Stimulated activated naive CD8-positive, alpha-beta T cell treated with anti-CD3 and anti-CD28 coated beads, Interleukin-15, amount 100 ng/mL, for 72 hours (primary cell): ENCODE measurements at regions not wholly inside any gene's neighbourhood (a gene's known extent, or its start where the extent isn't known, plus 50 kb on each side); places are given as distances from the start of the nearest gene placed in this dataset.
A peak's percentile ranks its signal among the peaks of the same experiment; 100 is the strongest.
"Not testable (repeated sequence)": the region's sequence is repeated elsewhere in the genome, so short reads cannot be mapped to it uniquely, and the experiment has no call there.

ENCODE experiments used
- ATAC-seq: fragments of 150-1000 bp; cut with Tn5 transposase; 2 replicates; pipeline ENCODE4 v1.10.0; 2021; ENCODE audit warnings: mild to moderate bottlenecking, moderate library complexity
- DNase-seq, 2 donors: peaks; one replicate each; pipeline ENCODE4 v3.0.0; 2021 to 2022
- H3K27ac Mint-ChIP-seq, 2 donors: one replicate each; pipeline ENCODE4 v1.8.0; 2022; ENCODE audit warnings: mild to moderate bottlenecking in 2 of 2, mixed read lengths in 2 of 2, moderate library complexity in 2 of 2
- H3K27me3 Mint-ChIP-seq: one replicate; pipeline ENCODE4 v1.8.0; 2022; ENCODE audit warnings: mixed read lengths
- H3K4me1 Mint-ChIP-seq: one replicate; pipeline ENCODE4 v1.8.0; 2022; ENCODE audit warnings: mild to moderate bottlenecking, mixed read lengths
- H3K4me3 Mint-ChIP-seq, 2 donors: one replicate each; pipeline ENCODE4 v1.8.0; 2022; ENCODE audit warnings: mild to moderate bottlenecking in 2 of 2, mixed read lengths in 2 of 2, moderate library complexity in 1 of 2
- H3K9me3 Mint-ChIP-seq, 2 donors: one replicate each; pipeline ENCODE4 v1.8.0; 2022; ENCODE audit warnings: mixed read lengths in 2 of 2

GRCh38 chr9:97767891-97768290 lies 70.8 kb upstream of the XPA start:
- Mint-ChIP-seq H3K4me1 (no peaks in the 10 kb centered on the region), H3K27me3 (peaks cover 27% of the 10 kb centered on the region), H3K4me3 (no peak overlapping the region), H3K9me3 (no peaks in the 10 kb centered on the region), H3K27ac (no peak overlapping the region)
- ATAC-seq: no peak
- DNase-seq: no peak

DNA sequence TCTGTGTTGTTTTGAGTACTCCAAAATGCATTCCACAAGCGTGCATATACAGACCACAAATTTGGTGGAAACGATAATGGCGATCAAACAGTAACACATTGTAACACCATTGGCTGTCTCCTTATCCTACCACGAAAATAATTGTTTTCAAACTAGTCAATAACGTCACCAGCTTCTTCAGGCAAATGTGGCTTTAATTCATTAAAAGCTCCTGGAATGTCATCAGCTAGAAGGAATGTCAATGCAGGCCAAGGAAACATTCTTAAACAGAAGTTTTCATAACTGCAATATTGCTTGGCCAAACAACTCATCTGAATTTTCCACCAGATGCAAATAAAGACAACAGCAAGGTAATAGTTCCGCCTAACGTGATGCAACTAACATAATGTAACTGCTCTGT lies 71.6 kb upstream of the XPA start:
- DNase-seq (no peak), ATAC-seq (no peak)
- peaks cover 27% of the 10 kb centered on the region for H3K27me3 Mint-ChIP-seq
- H3K9me3 Mint-ChIP-seq: no peaks in the 10 kb centered on the region
- no peak overlapping the region for H3K4me3 Mint-ChIP-seq
- H3K27ac Mint-ChIP-seq: no peak overlapping the region
- no peaks in the 10 kb centered on the region for H3K4me1 Mint-ChIP-seq

- Mint-ChIP-seq H3K4me1 (no peaks in the 10 kb centered on the region), H3K9me3 (no peaks in the 10 kb centered on the region), H3K4me3 (no peak overlapping the region), H3K27ac (no peak overlapping the region), H3K27me3 (peaks cover 31% of the 10 kb centered on the region)
- DNase-seq (no peak), ATAC-seq (no peak)
These were observed 72.1 kb upstream of the XPA start for GRCh38 chr9:97769208-97769607.

GRCh38 chr9:97770808-97771372 lies 73.8 kb upstream of the XPA start:
- H3K27me3 Mint-ChIP-seq: peaks cover 43% of the 10 kb centered on the region
- no peak overlapping the region for H3K27ac Mint-ChIP-seq
- H3K4me1 Mint-ChIP-seq: no peaks in the 10 kb centered on the region
- no peak for ATAC-seq
- H3K9me3 Mint-ChIP-seq: no peaks in the 10 kb centered on the region
- DNase-seq: no peak
- no peak overlapping the region for H3K4me3 Mint-ChIP-seq

GRCh38 chr9:97771641-97772040 lies 74.5 kb upstream of the XPA start:
- Mint-ChIP-seq H3K27me3 (peaks cover 43% of the 10 kb centered on the region), H3K9me3 (no peaks in the 10 kb centered on the region), H3K4me3 (no peak overlapping the region), H3K4me1 (no peaks in the 10 kb centered on the region), H3K27ac (no peak overlapping the region)
- ATAC-seq (no peak), DNase-seq (no peak)

- Mint-ChIP-seq H3K9me3 (no peaks in the 10 kb centered on the region), H3K27ac (no peak overlapping the region), H3K4me3 (no peak overlapping the region), H3K4me1 (no peaks in the 10 kb centered on the region), H3K27me3 (peaks cover 43% of the 10 kb centered on the region)
- DNase-seq (no peak), ATAC-seq (no peak)
These were observed 75.0 kb upstream of the XPA start for GRCh38 chr9:97772145-97772544.

DNA sequence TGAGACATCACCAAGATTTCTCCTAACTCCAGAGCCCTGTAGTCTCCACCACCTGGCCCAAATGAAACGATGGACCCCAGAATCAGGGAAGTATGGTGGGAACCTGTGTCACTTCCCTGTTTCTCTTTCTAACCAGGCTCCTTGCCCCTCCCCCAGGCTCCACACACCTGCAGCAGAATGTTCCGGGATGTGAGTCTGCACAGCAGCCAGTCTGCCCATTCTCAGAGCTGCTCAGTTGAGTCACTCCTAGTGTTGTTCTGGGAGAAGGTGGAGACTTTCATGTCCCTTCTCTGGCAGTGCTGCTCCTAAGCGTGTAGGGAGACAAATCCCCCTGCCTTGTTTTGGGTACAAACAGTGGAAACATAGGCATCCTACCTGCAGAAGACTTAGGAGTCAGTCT lies 76.0 kb upstream of the XPA start:
- Mint-ChIP-seq H3K27ac (no peak overlapping the region), H3K27me3 (peaks cover 43% of the 10 kb centered on the region), H3K9me3 (no peaks in the 10 kb centered on the region), H3K4me3 (no peak overlapping the region), H3K4me1 (no peaks in the 10 kb centered on the region)
- ATAC-seq: no peak
- no peak for DNase-seq

DNA sequence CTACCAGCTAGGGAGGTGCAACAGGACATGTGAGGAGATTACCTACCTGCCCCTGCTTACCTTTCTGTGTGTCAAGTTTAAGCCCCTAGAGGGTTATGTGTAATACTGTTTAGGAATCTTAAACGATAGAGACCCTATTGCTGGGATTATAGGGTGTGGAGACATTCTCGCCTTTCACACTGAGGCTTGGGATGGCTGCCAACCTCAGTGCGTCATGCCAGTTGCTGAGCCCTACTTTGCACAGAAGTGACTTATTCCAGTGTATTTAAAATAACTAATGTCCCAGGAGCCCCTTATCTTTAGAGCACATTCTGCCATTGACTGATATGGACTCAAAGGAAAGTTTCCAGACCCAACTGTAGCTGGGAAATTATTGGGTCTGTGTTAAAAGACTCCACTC lies 76.6 kb upstream of the XPA start:
- no peak overlapping the region for H3K4me3 Mint-ChIP-seq
- H3K27me3 Mint-ChIP-seq: peaks cover 43% of the 10 kb centered on the region
- DNase-seq (no peak), ATAC-seq (no peak)
- no peak overlapping the region for H3K27ac Mint-ChIP-seq
- peaks cover 0 to 5% of the 10 kb centered on the region in 2 donors for H3K9me3 Mint-ChIP-seq
- no peaks in the 10 kb centered on the region for H3K4me1 Mint-ChIP-seq

GRCh38 chr9:97774673-97775072 lies 77.5 kb upstream of the XPA start:
- peaks cover 40% of the 10 kb centered on the region for H3K27me3 Mint-ChIP-seq
- ATAC-seq (no peak), DNase-seq (no peak)
- no peaks in the 10 kb centered on the region for H3K4me1 Mint-ChIP-seq
- H3K4me3 Mint-ChIP-seq: no peak overlapping the region
- H3K27ac Mint-ChIP-seq: no peak overlapping the region
- peaks cover 0 to 13% of the 10 kb centered on the region in 2 donors for H3K9me3 Mint-ChIP-seq

DNA sequence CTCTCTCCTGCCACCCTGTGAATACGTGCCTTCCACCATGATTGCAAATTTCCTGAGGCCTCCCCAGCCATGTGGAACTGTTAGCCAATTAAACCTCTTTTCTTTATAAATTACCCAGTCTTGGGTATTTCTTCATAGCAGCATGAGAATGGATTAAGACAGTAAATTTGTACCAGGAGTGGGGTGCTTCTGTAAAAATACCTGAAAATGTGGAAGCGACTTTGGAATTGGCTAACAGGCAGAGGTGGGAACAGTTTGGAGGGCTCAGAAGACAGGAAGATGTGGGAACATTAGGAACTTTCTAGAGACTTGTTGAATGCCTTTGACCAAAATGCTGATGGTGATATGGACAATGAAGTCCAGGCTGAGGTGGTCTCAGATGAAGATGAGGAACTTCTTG lies 74.3 kb upstream of the FOXE1 start:
- not testable (repeated sequence) for H3K4me3 Mint-ChIP-seq, H3K27ac Mint-ChIP-seq, H3K4me1 Mint-ChIP-seq, DNase-seq, ATAC-seq
- Mint-ChIP-seq H3K27me3 (peaks cover 42% of the 10 kb centered on the region), H3K9me3 (peaks cover 0 to 18% of the 10 kb centered on the region in 2 donors)

DNA sequence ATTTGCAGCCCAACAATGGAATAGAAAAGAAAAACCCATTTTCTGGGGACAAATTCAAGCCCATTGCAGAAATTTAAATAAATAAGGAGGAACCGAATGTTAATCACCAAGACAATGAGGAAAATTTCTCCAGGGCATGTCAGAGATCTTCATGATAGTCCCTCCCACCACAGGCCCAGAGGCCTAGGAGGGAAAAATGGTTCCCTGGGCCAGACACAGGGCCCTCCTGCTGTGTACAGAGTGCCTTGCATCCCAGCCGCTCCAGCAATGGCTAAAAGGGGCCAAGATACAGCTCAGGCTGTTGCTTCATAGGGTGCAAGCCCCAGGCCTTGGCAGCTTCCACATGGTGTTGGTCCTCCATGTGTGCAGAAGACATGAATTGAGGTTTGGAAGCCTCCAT lies 73.4 kb upstream of the FOXE1 start:
- H3K4me3 Mint-ChIP-seq: no peak overlapping the region
- H3K27ac Mint-ChIP-seq: no peak overlapping the region
- no peaks in the 10 kb centered on the region for H3K4me1 Mint-ChIP-seq
- ATAC-seq (no peak), DNase-seq (no peak)
- H3K9me3 Mint-ChIP-seq: peaks cover 0 to 18% of the 10 kb centered on the region in 2 donors
- H3K27me3 Mint-ChIP-seq: peaks cover 38% of the 10 kb centered on the region

DNA sequence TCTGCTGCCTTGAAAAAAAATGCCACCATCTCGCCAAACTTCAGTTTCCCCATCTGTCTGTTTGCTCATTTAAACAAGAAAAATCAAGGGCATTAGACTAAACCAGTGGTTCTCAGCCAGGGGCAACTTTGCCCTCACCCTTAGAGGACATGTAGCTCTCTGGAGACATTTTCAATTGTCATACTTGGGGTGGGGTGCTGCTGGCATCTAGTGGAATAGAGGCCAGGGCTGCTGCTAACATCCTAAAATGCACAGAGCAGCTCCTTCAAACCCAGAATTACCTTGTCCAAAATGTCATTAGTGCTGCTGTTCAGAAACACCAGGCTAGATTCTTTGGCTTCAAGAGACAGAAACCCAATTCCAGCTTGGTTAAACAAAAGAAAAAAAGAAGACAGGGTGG lies 71.1 kb upstream of the FOXE1 start:
- Mint-ChIP-seq H3K9me3 (peaks cover 0 to 18% of the 10 kb centered on the region in 2 donors), H3K27me3 (peaks cover 30% of the 10 kb centered on the region)
- DNase-seq: no peak

GRCh38 chr9:97786341-97786740 lies 66.7 kb upstream of the FOXE1 start:
- Mint-ChIP-seq H3K27ac (no peak overlapping the region), H3K27me3 (peaks cover 27% of the 10 kb centered on the region), H3K4me3 (no peak overlapping the region), H3K9me3 (no peaks in the 10 kb centered on the region), H3K4me1 (peaks cover 5% of the 10 kb centered on the region)
- ATAC-seq (no peak), DNase-seq (no peak)

More for the DNA sequence above, 71.1 kb upstream of the FOXE1 start:
- Mint-ChIP-seq H3K4me1 (no peaks in the 10 kb centered on the region), H3K27ac (peak overlapping the region in 1 of 2 donors; percentile 27), H3K4me3 (no peak overlapping the region)
- ATAC-seq: no peak

DNA sequence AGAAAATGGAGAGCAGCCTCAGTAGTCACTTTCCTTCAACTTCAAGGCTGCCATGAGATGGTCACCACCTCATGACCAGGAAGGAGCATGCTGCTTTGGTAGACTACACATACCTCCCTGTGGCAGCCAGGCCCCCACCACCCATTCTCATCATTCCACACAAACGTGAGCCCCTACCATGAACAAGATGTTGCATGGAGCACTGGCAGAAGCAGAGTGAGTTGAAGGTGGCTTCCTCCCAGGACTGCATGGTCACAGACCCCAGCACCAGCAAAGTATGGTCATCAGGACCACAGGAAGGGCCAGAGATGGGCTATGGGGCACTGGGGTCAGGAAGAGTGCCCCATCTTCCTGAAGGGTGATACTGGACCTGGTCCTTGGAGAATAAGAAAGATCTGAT lies 65.5 kb upstream of the FOXE1 start:
- DNase-seq (no peak), ATAC-seq (no peak)
- no peaks in the 10 kb centered on the region for H3K9me3 Mint-ChIP-seq
- peaks cover 18% of the 10 kb centered on the region for H3K27me3 Mint-ChIP-seq
- no peak overlapping the region for H3K27ac Mint-ChIP-seq
- peaks cover 5% of the 10 kb centered on the region for H3K4me1 Mint-ChIP-seq
- H3K4me3 Mint-ChIP-seq: no peak overlapping the region

DNA sequence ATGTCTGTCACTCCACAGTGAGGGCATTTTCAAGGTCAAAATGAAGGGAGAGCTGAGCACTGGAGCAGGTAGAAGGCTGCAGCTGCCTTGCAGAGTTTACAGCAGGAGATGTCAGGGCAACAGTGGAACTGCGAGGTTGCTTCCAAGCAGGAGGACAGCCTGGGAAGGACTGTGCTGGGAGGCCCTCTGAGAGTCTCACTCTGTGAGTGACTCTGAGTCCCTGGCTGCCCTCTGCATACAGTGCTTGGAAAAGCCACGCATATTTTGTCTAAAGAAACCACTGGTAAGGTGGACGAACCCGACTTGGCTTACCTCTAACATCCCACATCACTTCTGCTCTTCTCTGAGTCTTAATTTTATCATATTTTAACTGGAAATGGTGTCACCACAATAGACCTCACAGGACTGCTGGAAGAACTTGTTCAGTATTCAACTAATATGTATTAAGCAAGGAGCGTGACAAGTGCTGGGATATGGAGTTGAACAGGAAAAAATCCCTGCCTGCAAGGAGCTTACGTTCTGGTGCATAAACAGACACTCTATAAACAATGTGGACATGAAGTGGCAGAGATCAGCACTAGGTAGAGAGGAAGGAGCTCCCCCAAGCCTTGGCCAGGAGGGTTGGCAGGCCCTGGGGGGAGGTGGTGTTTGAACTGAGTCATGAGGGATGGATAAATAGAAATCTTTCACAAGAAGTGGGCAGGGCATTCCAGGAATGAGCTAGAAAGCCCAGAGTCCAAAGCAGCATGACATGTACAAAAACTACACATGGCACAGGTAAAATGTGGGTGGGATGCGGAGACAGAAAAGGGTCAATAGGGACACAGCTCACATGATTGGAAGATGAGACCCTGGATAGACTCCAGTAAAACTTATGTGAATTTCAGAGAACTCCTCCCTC lies 64.0 kb upstream of the FOXE1 start:
- Mint-ChIP-seq H3K27me3 (peaks cover 11% of the 10 kb centered on the region), H3K4me3 (no peak overlapping the region), H3K9me3 (no peaks in the 10 kb centered on the region), H3K27ac (no peak overlapping the region), H3K4me1 (peaks cover 5% of the 10 kb centered on the region)
- ATAC-seq (no peak), DNase-seq (no peak)

GRCh38 chr9:97790542-97790941 lies 62.5 kb upstream of the FOXE1 start:
- Mint-ChIP-seq H3K27ac (no peak overlapping the region), H3K4me3 (no peak overlapping the region), H3K4me1 (peaks cover 5% of the 10 kb centered on the region), H3K27me3 (peaks cover 9% of the 10 kb centered on the region), H3K9me3 (no peaks in the 10 kb centered on the region)
- no peak for ATAC-seq
- DNase-seq: no peak
